Muscle of back (tissue), 3 donors: ENCODE measurements at regions not wholly inside any gene's neighbourhood (a gene's known extent, or its start where the extent isn't known, plus 50 kb on each side); places are given as distances from the start of the nearest gene placed in this dataset.
"Not testable (repeated sequence)": the region's sequence is repeated elsewhere in the genome, so short reads cannot be mapped to it uniquely, and the experiment has no call there.

Source experiments
- DNase-seq, 3 donors: peaks; one replicate each; pipeline versions ENCODE4 v3.0.0 to v3.0.0-alpha.2; 2013

- no peak for DNase-seq
These were observed 754.7 kb upstream of the CTNND2 start for GRCh38 chr5:12658871-12659446.

- not testable (repeated sequence) for DNase-seq
These were observed 753.7 kb upstream of the CTNND2 start for GRCh38 chr5:12657914-12658474.

GRCh38 chr5:12655675-12656074 lies 751.4 kb upstream of the CTNND2 start:
- DNase-seq = no peak

- peak in 2 of 3 donors; percentile 48 to 64 for DNase-seq
These were observed 748.0 kb upstream of the CTNND2 start for GRCh38 chr5:12652201-12652600.

- DNase-seq = no peak
These were observed 744.3 kb upstream of the CTNND2 start for GRCh38 chr5:12648558-12648957.

GRCh38 chr5:12647613-12648012 lies 743.4 kb upstream of the CTNND2 start:
- DNase-seq = no peak

- DNase-seq = no peak
These were observed 741.3 kb upstream of the CTNND2 start for GRCh38 chr5:12645582-12645981.

GRCh38 chr5:12636209-12636608 lies 732.0 kb upstream of the CTNND2 start:
- no peak for DNase-seq

- no peak for DNase-seq
These were observed 722.3 kb upstream of the CTNND2 start for GRCh38 chr5:12626556-12626955.

GRCh38 chr5:12625667-12626263 lies 721.5 kb upstream of the CTNND2 start:
- no peak for DNase-seq

GRCh38 chr5:12624776-12625560 lies 720.7 kb upstream of the CTNND2 start:
- no peak for DNase-seq

GRCh38 chr5:12623408-12623807 lies 719.2 kb upstream of the CTNND2 start:
- DNase-seq = peak in 2 of 3 donors; percentile 2 to 11

- no peak for DNase-seq
These were observed 711.8 kb upstream of the CTNND2 start for GRCh38 chr5:12616093-12616492.

GRCh38 chr5:12615141-12615820 lies 711.0 kb upstream of the CTNND2 start:
- no peak for DNase-seq

GRCh38 chr5:12614608-12615007 lies 710.4 kb upstream of the CTNND2 start:
- DNase-seq = no peak

GRCh38 chr5:12611132-12611531 lies 706.9 kb upstream of the CTNND2 start:
- no peak for DNase-seq

- DNase-seq = not testable (repeated sequence)
These were observed 703.6 kb upstream of the CTNND2 start for GRCh38 chr5:12607817-12608216.

GRCh38 chr5:12592228-12592627 lies 688.0 kb upstream of the CTNND2 start:
- DNase-seq = no peak

GRCh38 chr5:12586406-12586805 lies 682.2 kb upstream of the CTNND2 start:
- no peak for DNase-seq

- DNase-seq = not testable (repeated sequence)
These were observed 674.6 kb upstream of the CTNND2 start for GRCh38 chr5:12578803-12579202.

GRCh38 chr5:12576953-12577352 lies 672.7 kb upstream of the CTNND2 start:
- DNase-seq = not testable (repeated sequence)
